A549 (cell line): ENCODE measurements at regions not wholly inside any gene's neighbourhood (a gene's known extent, or its start where the extent isn't known, plus 50 kb on each side); places are given as distances from the start of the nearest gene placed in this dataset.

Experiments
- ATAC-seq, 2 experiments: fragments of 200-7000 bp in 1 of 2; fragments of >200 bp in 1 of 2; cut with Nextera tagmentation in 1 of 2; cut with Tn5 transposase in 1 of 2; 3 replicates each; pipeline versions ENCODE4 v1.8.0 to v1.9.1; 2018 to 2020; ENCODE audit warnings: mild to moderate bottlenecking in 1 of 2, moderate library complexity in 1 of 2
- CTCF ChIA-PET: fragments of 300-600 bp; sonication (Branson Sonifier 250); formaldehyde crosslinking; extraction: SDS; loops from one replicate; lab custom pipeline; 2021; ENCODE audit warnings: antibody characterized with exemption, inconsistent platforms; lab: Yijun Ruan, JAX
- POLR2A ChIA-PET: fragments of 350-600 bp; formaldehyde crosslinking; extraction: SDS; loops from one replicate; lab custom pipeline; 2021; ENCODE audit warnings: antibody characterized with exemption, inconsistent platforms; lab: Yijun Ruan, JAX
- DNase-seq, 2 experiments: peaks; one replicate each; pipeline versions ENCODE4 v3.0.0 to v3.0.0-alpha.2; 2011 to 2016; ENCODE audit warnings: low read depth in 1 of 2, low spot score in 1 of 2
- FAIRE-seq: peaks from 2 replicates; lab custom pipeline; 2011; peaks lifted over from hg19 to GRCh38; lab: Jason Lieb, UNC
- H3K27ac ChIP-seq, 2 experiments: fragments of >200 bp; sonication (Bioruptor Twin); formaldehyde crosslinking; 3 replicates each; pipeline ENCODE4 v1.5.1; 2016 to 2017
- H3K4me1 ChIP-seq: fragments of >200 bp; sonication (Bioruptor Twin); formaldehyde crosslinking; 3 replicates; pipeline ENCODE4 v1.6.1; 2016
- H3K4me2 ChIP-seq: fragments of >200 bp; sonication (Bioruptor Twin); formaldehyde crosslinking; 3 replicates; pipeline ENCODE4 v1.6.1; 2016
- H3K4me3 ChIP-seq: fragments of >200 bp; sonication (Bioruptor Twin); formaldehyde crosslinking; 3 replicates; pipeline ENCODE4 v1.5.1; 2016
- H3K9me3 ChIP-seq: fragments of >200 bp; sonication (Bioruptor Twin); formaldehyde crosslinking; 3 replicates; pipeline ENCODE4 v1.6.1; 2016
- BCL3 ChIP-seq: fragments of >200 bp; sonication (Bioruptor Twin); formaldehyde crosslinking; IDR thresholded peaks from 3 replicates; pipeline ENCODE4 v1.6.1; 2016
- CEBPB ChIP-seq, 2 experiments: fragments of >200 bp in 1 of 2; sonication (Bioruptor Twin) in 1 of 2; formaldehyde crosslinking in 1 of 2; IDR thresholded peaks; 2 replicates each; pipeline ENCODE4 v1.6.1; 2012 to 2016
- HMGXB4 ChIP-seq: fragments of 250-450 bp; sonication (Bioruptor Pico); IDR thresholded peaks from 2 replicates; pipeline ENCODE4 v1.5.0; 2021; ENCODE audit warnings: mild to moderate bottlenecking, moderate library complexity, borderline replicate concordance
- MAFK ChIP-seq: fragments of 450-650 bp; IDR thresholded peaks from 2 replicates; pipeline ENCODE4 v1.6.1; 2014; ENCODE audit not compliant: partially characterized antibody
- NPAS2 ChIP-seq: fragments of 250-450 bp; sonication (Bioruptor Pico); IDR thresholded peaks from 2 replicates; pipeline ENCODE4 v1.8.0; 2022; ENCODE audit warnings: mild to moderate bottlenecking, moderate library complexity, borderline replicate concordance
- RCOR1 ChIP-seq: fragments of 150-350 bp; IDR thresholded peaks from 2 replicates; pipeline ENCODE4 v1.6.1; 2014; ENCODE audit warnings: antibody characterized with exemption, low read length, low read depth
- REST ChIP-seq: fragments of 200-600 bp; sonication (generic); IDR thresholded peaks from 2 replicates; pipeline ENCODE4 v1.6.1; 2016; ENCODE audit warnings: antibody characterized with exemption, mild to moderate bottlenecking, moderate library complexity
- SREBF2 ChIP-seq: fragments of 450-650 bp; IDR thresholded peaks from 2 replicates; pipeline ENCODE4 v1.6.1; 2014; ENCODE audit warnings: mild to moderate bottlenecking, moderate library complexity
- ZFP36 ChIP-seq: fragments of 450-650 bp; IDR thresholded peaks from 2 replicates; pipeline ENCODE4 v1.6.1; 2014; ENCODE audit warnings: borderline replicate concordance; ENCODE audit not compliant: partially characterized antibody
- ZSCAN20 ChIP-seq: fragments of 250-450 bp; sonication (Bioruptor Pico); IDR thresholded peaks from 2 replicates; pipeline ENCODE4 v1.8.0; 2022; ENCODE audit warnings: mild to moderate bottlenecking, moderate library complexity
- WGBS: methylation state at CpG from one replicate; pipeline ENCODE4 v1.1.6; 2017; ENCODE audit errors: missing lambda C conversion rate; 5-methylcytosine and 5-hydroxymethylcytosine counted together

GRCh38 chr12:131381716-131382430 is 329.0 kb upstream of the SFSWAP start:
- no peaks in the 10 kb centered on the region for H3K4me1 ChIP-seq
- H3K4me3 ChIP-seq, result no peak overlapping the region
- POLR2A ChIA-PET, result no interaction called here
- FAIRE-seq, result no peak
- DNase-seq, result no peak
- WGBS, result 58% methylated on average over 15 of the region's 22 CpGs
- H3K4me2 ChIP-seq, result no peak overlapping the region
- TF ChIP-seq ZFP36, result peak; percentile 42
- no peak for TF ChIP-seq BCL3
- TF ChIP-seq, all 56 proteins: peak for 1
- Histone ChIP-seq H3K27ac (no peak overlapping the region; a peak in 1 of 6 replicates), H3K9me3 (no peaks in the 10 kb centered on the region)
- CTCF ChIA-PET, result no interaction called here
- ATAC-seq, result no peak

- ATAC-seq (no peak), FAIRE-seq (no peak), DNase-seq (no peak)
- no peaks in the 10 kb centered on the region for H3K4me1 ChIP-seq
- H3K9me3 ChIP-seq, result no peaks in the 10 kb centered on the region
- H3K27ac ChIP-seq, result no peak overlapping the region; a peak in 1 of 6 replicates
- CTCF ChIA-PET, result interaction anchor here (0.9 kb wide), 1 partner anchor 245 kb away, joined by 3 read pairs; no protein-coding TSS in a partner anchor
- no peak for TF ChIP-seq ZSCAN20 (CRISPR knock-in tag)
- TF ChIP-seq HMGXB4 (CRISPR knock-in tag), result no peak
- peak; percentile 37 for TF ChIP-seq ZFP36
- POLR2A ChIA-PET, result no interaction called here
- WGBS, result 56% methylated on average over 7 of the region's 9 CpGs
- no peak overlapping the region for H3K4me2 ChIP-seq
- no peak overlapping the region for H3K4me3 ChIP-seq
Observed at GRCh38 chr12:131383291-131383690, 327.6 kb upstream of the SFSWAP start.

GRCh38 chr12:131383741-131384543 is 326.9 kb upstream of the SFSWAP start:
- no peak for TF ChIP-seq SREBF2
- no peak for TF ChIP-seq CEBPB (IDR thresholded peaks at IDR 0.05)
- no peak for TF ChIP-seq MAFK
- no peak for TF ChIP-seq RCOR1
- TF ChIP-seq REST, result no peak
- no peak for TF ChIP-seq NPAS2 (CRISPR knock-in tag)
- WGBS, result 66% methylated on average over 13 of the region's 21 CpGs
- H3K4me3 ChIP-seq, result no peak overlapping the region
- POLR2A ChIA-PET, result no interaction called here
- CTCF ChIA-PET, result interaction anchor here (0.9 kb wide), 1 partner anchor 246 kb away, joined by 3 read pairs; no protein-coding TSS in a partner anchor
- H3K4me1 ChIP-seq, result no peaks in the 10 kb centered on the region
- no peaks in the 10 kb centered on the region for H3K9me3 ChIP-seq
- peak in 1 of 2 experiments; percentile 30; a peak in 3 of 6 replicates for ATAC-seq
- FAIRE-seq, result no peak
- DNase-seq, result no peak
- no peak overlapping the region for H3K4me2 ChIP-seq
- H3K27ac ChIP-seq, result peak overlapping the region in 1 of 2 experiments; percentile 24; a peak in 2 of 6 replicates
